ENCODE measurements at regions not wholly inside any gene's neighbourhood (a gene's known extent, or its start where the extent isn't known, plus 50 kb on each side); places are given as distances from the start of the nearest gene placed in this dataset.

- no peak for DNase-seq
Measured at GRCh38 chr4:180710628-180711337, 1532.4 kb upstream of the TENM3 start.

- no peak for DNase-seq
Measured at GRCh38 chr4:180717451-180718033, 1525.7 kb upstream of the TENM3 start.

GRCh38 chr4:180721356-180721755, 1521.8 kb upstream of the TENM3 start:
- no peak for DNase-seq

- no peak for DNase-seq
Measured at GRCh38 chr4:180726611-180727010, 1516.6 kb upstream of the TENM3 start.

GRCh38 chr4:180727478-180727877, 1515.7 kb upstream of the TENM3 start:
- no peak for DNase-seq

- no peak for DNase-seq
Measured at GRCh38 chr4:180734753-180735432, 1508.3 kb upstream of the TENM3 start.

- no peak for DNase-seq
Measured at GRCh38 chr4:180741703-180742102, 1501.5 kb upstream of the TENM3 start.

GRCh38 chr4:180745019-180745418, 1498.2 kb upstream of the TENM3 start:
- DNase-seq: no peak

GRCh38 chr4:180751009-180751408, 1492.2 kb upstream of the TENM3 start:
- no peak for DNase-seq

GRCh38 chr4:180757927-180758326, 1485.3 kb upstream of the TENM3 start:
- no peak for DNase-seq

- no peak for DNase-seq
Measured at GRCh38 chr4:180766045-180766444, 1477.2 kb upstream of the TENM3 start.

GRCh38 chr4:180766944-180767729, 1476.1 kb upstream of the TENM3 start:
- no peak for DNase-seq

- DNase-seq: no peak
Measured at GRCh38 chr4:180768610-180769009, 1474.6 kb upstream of the TENM3 start.

GRCh38 chr4:180769791-180770190, 1473.4 kb upstream of the TENM3 start:
- DNase-seq: no peak

GRCh38 chr4:180770265-180770664, 1472.9 kb upstream of the TENM3 start:
- DNase-seq: no peak

- DNase-seq: no peak
Measured at GRCh38 chr4:180784940-180785339, 1458.3 kb upstream of the TENM3 start.

GRCh38 chr4:180788729-180789128, 1454.5 kb upstream of the TENM3 start:
- no peak for DNase-seq

GRCh38 chr4:180789929-180790328, 1453.3 kb upstream of the TENM3 start:
- DNase-seq: no peak

- no peak for DNase-seq
Measured at GRCh38 chr4:180790471-180790870, 1452.7 kb upstream of the TENM3 start.

GRCh38 chr4:180792541-180792940, 1450.7 kb upstream of the TENM3 start:
- DNase-seq: no peak

GRCh38 chr4:180794333-180794732, 1448.9 kb upstream of the TENM3 start:
- no peak for DNase-seq

GRCh38 chr4:180798036-180798577, 1445.1 kb upstream of the TENM3 start:
- DNase-seq: no peak

GRCh38 chr4:180799798-180800197, 1443.4 kb upstream of the TENM3 start:
- peak; percentile 3 for DNase-seq
